ENCODE measurements at regions not wholly inside any gene's neighbourhood (a gene's known extent, or its start where the extent isn't known, plus 50 kb on each side); places are given as distances from the start of the nearest gene placed in this dataset.

- no peak for DNase-seq
Measured at GRCh38 chr18:44520981-44521667, 159.6 kb upstream of the SETBP1 start.

DNA sequence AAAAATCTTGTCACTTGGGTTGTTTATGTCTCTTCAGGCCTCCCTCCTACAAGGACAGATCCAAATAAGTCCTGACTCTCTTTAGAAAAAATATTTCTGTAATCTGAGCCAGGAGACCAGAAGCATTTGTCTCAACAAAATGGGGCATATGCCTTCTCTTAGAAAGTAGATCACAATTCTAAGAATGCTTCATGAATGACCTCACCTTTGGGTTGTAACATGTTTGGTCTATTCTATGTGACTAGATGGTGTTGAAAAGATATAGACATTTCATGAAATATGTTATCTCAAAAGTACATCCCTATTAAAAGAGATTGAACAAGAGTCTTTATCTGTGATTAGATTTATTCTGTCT lies 159.0 kb upstream of the SETBP1 start:
- no peak for DNase-seq

- DNase-seq: no peak
Measured at GRCh38 chr18:44526705-44527415, 153.8 kb upstream of the SETBP1 start.

GRCh38 chr18:44533071-44533470 lies 147.6 kb upstream of the SETBP1 start:
- DNase-seq: no peak

DNA sequence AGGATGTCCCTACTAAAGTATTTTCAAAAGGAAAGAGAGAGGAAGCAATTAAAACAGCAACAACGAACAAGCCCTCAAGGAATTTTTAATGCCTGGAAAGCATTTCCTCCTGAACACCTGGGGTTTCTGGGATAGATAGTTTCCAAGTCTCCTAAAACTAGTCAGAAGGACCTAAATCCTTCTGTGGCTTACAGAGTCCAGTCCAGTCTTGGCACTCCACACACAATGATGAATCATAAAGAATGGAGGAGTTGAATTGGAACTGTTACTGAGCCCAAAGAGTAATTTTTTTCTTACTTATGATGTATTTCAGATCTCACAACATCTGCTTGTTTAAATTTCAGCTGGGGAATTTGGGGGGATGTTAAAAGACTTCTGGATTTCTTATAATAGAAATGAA lies 144.6 kb upstream of the SETBP1 start:
- no peak for DNase-seq

GRCh38 chr18:44536619-44537018 lies 144.1 kb upstream of the SETBP1 start:
- DNase-seq: peak; percentile 8 to 29

DNA sequence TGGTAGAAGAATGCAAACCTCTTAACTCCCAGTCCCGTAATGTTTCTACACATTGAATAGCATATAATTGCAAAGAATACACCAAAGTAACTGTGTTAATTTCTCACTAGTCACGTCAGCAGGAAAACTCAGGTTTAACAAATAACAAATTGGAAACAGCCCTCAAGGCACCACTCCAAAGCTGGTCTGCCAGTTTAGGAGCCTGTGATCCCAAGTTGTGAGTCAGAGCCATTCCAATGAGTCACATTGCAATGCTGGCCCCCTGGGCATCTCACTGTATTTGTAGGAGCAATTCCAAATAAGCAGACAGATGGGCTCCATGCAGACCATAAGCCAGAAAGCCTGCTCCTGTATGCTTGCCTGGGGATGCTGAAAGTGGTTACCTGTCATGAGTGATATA lies 143.2 kb upstream of the SETBP1 start:
- no peak for DNase-seq

DNA sequence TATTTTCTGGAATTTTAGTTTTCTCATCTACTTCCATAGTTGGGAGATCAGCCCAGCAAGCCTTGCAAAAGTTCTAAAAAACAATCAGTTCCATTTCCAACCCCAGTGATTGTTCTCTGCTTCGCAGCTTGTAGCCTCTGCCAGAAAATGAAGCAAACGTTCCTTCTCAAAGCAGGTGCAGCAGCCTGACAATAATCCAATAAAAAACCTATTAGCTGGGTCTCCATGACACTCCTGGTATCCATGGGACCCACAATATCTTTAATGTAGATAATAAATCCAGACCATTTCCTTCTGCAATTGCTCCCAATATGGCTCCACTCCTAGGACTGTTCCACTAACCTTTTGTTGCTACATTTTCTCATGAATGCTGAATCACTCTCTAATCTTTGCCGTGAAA lies 140.8 kb upstream of the SETBP1 start:
- DNase-seq: no peak

GRCh38 chr18:44541159-44541558 lies 139.5 kb upstream of the SETBP1 start:
- no peak for DNase-seq

GRCh38 chr18:44541781-44542180 lies 138.9 kb upstream of the SETBP1 start:
- no peak for DNase-seq

GRCh38 chr18:44543387-44543786 lies 137.3 kb upstream of the SETBP1 start:
- DNase-seq: no peak

DNA sequence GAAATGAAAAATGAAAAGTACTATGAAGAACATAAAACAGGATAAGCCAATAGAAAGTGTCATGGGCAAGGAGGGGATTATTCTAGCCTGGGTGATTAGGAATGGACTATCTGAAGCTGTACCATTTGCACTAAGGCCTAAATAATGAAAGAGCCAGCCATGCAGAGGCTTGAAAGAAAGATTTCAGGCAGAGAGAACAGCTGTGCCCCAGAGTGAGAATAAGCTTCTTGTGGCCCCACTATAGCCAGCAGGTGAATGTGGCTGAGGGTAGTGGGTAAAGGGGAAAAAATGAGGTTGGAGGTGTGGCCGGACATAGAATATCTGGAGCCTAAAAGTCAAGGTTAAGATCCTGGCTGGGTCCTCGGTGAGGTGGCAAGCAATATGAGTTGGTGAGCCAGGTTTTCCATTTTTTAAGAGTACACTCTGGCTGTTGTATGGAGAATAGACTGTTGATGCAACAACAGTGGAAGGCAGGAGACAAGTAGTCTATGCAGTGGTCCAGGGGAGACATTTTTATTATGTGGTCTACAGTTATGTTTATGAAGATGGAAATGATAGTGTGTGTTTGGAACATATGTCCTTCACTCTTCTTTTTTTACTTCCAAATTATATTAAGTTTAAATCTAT lies 135.2 kb upstream of the SETBP1 start:
- DNase-seq: no peak

GRCh38 chr18:44546954-44547353 lies 133.7 kb upstream of the SETBP1 start:
- DNase-seq: no peak

GRCh38 chr18:44548291-44549221 lies 132.1 kb upstream of the SETBP1 start:
- no peak for DNase-seq

DNA sequence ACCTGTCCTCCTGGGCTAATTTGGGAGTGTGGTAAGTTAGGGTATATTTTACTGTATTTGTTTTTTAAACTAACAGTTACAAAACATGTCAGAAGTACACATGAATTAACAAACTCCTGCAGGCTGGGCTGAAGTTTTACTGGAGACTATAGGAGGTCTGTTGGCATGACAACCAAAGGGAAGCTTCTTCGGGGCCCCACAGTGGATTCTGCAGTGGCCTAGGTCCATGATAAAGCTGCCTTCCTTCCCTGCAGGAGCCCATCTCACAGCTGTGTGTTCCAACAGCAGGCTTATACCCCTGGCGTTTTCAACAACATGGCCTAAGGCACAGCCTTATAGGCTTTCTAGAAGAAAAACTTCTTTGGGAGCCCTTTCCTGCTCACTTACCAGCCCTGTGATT lies 128.0 kb upstream of the SETBP1 start:
- DNase-seq: no peak

GRCh38 chr18:44556296-44556695 lies 124.4 kb upstream of the SETBP1 start:
- no peak for DNase-seq

DNA sequence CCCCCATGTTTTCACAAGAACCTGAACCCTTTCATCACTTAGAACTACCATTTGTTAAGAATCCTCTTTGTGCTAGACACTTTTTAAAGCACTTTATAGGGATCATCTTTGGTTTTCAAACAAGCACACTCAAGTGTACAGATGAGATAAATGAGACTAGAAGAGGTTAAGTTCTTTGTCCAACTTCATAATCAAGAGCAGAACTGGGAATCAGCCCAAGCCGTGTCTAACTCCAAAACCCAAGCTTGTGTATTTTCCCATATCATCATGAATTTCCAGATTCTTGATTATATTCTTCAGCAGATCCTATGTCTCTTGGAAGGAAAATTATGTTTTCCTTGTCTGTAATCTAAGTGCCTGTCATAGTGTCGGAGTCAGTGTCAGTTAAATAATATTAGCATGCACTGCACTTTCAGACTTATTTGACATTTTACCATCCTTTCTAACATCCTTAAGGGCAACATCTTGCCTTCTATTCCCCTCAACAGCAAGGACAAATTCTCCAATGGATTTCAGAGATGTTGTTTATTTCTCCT lies 123.0 kb upstream of the SETBP1 start:
- DNase-seq: no peak

DNA sequence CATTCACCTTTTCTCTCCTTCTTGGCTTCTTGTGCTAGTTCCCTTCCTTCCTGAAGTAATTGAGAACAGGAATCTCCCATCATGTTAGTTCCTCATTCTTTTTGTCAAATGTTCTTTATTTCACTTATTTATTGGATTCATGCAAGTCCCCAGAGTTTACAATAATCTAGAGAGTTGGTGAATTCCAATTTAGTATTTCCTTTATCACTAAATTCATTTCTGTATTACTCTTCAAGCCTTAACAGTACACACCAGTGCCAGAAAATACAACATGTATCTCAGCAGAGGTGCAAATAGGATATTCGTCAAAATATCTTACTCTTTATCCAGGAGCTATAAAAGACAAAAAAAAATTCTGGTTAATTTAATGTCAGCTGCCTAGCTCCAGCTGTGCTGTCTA lies 121.9 kb upstream of the SETBP1 start:
- no peak for DNase-seq

DNA sequence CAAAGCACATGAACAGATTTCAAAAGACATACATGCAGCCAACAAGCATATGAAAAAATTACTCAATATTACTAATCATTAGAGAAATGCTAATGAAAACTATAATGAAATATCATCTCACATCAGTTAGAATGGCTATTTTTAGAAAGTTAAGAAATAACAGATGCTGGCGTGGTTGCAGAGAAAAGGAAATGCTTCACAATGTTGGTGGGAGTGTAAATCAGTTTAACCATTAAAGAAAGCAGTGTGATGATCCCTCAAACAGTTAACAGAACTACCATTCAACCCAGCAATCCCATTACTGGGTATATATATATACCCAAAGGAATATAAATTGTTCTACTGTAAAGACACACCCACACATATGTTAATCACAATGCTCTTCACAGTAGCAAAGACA lies 117.7 kb upstream of the SETBP1 start:
- DNase-seq: no peak

DNA sequence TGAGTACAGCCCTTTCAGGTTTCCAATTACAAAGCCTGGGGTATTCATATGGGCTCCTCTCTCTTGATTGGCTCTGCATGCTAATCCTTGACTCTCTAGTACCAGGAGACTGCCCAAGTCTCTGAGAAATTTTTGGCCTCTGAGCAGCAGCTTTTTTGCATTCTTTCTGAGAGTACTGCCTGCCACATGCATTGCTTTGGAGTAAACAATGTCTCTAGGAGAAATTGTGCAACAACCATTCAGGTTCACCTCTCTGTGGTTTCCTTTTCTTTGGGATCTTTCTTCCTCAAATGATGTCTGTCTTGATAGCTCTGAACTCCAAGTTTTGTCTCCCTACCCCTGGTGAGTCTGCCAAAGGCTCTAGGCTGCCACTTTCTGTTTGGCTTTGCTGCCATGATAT lies 115.8 kb upstream of the SETBP1 start:
- no peak for DNase-seq

DNA sequence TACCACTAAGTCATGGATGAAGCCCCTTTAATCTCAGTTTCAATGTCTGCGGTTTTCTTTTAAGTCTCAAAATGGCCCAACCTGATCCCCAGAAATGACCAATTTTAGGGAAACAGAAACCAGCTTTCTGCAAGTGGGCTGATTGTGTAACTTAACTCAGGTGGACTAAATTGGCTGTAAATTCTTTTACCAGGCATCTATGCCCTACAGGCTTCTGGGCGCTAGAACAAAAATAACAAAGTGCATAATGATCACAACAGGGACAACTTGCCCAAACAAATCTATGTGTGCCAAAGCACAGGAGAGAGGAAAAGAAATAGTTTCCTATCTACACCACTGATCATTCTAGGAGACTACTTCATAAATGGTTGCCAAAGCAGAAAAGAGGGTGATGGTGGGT lies 112.3 kb upstream of the SETBP1 start:
- DNase-seq: no peak

DNA sequence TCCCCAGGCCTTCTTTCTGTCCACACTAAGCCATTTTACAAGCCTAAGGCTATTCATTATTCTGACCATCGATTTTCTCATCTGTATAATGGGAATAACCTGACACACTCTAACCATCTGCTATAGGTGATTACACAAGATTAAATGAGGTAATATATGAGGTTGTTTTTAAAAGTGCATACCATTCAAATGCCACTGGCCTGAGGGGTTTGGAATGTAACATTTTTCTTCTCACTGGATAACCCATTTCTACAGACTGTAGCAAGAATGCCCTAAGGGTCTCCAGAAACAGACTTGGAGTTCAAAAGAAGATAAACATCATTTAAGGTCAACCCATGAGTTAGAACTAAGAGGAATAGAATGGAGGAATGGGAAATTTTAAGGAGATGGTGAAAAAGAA lies 111.7 kb upstream of the SETBP1 start:
- DNase-seq: no peak
